Esophagus muscularis mucosa (tissue), 4 donors: ENCODE measurements at regions not wholly inside any gene's neighbourhood (a gene's known extent, or its start where the extent isn't known, plus 50 kb on each side); places are given as distances from the start of the nearest gene placed in this dataset.

ENCODE experiments used
- DNase-seq: peaks from one replicate; pipeline ENCODE4 v3.0.0-alpha.2; 2017; ENCODE audit errors: extremely low spot score
- H3K27ac ChIP-seq, 4 donors: fragments of 200-600 bp; sonication (generic); replicated peaks in 1 of 4; 1 replicate in 3 of 4; 2 replicates in 1 of 4; pipeline ENCODE4 v1.5.1; 2016 to 2019; ENCODE audit warnings: mild to moderate bottlenecking in 1 of 4
- H3K27me3 ChIP-seq, 4 donors: fragments of 200-600 bp; sonication (generic); one replicate each; pipeline versions ENCODE4 v1.5.1 to v1.6.0; 2016 to 2019
- H3K36me3 ChIP-seq, 4 donors: fragments of 200-600 bp; sonication (generic); one replicate each; pipeline ENCODE4 v1.5.1; 2016 to 2019
- H3K4me1 ChIP-seq, 4 donors: fragments of 200-600 bp; sonication (generic); one replicate each; pipeline ENCODE4 v1.5.1; 2016 to 2019
- H3K4me3 ChIP-seq, 4 donors: fragments of 200-600 bp; sonication (generic); 1 replicate in 2 of 4; 2 replicates in 2 of 4; pipeline ENCODE4 v1.5.1; 2016 to 2019; ENCODE audit warnings: mild to moderate bottlenecking in 4 of 4, moderate library complexity in 1 of 4
- H3K9me3 ChIP-seq, 4 donors: fragments of 200-600 bp; sonication (generic); 1 replicate in 3 of 4; 2 replicates in 1 of 4; pipeline ENCODE4 v1.5.1; 2016 to 2019
- EP300 ChIP-seq: sonication (generic); formaldehyde crosslinking; IDR thresholded peaks from one replicate; pipeline ENCODE4 v1.6.1; 2017; ENCODE audit warnings: antibody characterized with exemption
- POLR2A ChIP-seq: fragments of 450-650 bp; IDR thresholded peaks from one replicate; pipeline ENCODE4 v1.6.1; 2017; ENCODE audit warnings: antibody characterized with exemption, moderate library complexity, mild to moderate bottlenecking, low read depth
- POLR2AphosphoS5 ChIP-seq, 2 donors: sonication (generic); formaldehyde crosslinking; IDR thresholded peaks; one replicate each; pipeline ENCODE4 v1.6.1; 2017; ENCODE audit warnings: antibody characterized with exemption in 2 of 2
- WGBS: methylation state at CpG from one replicate; pipeline ENCODE4 v1.1.5; 2018; 5-methylcytosine and 5-hydroxymethylcytosine counted together
- intact Hi-C: fragments of 100-400 bp; cut with DNase I; formaldehyde crosslinking; loops from one replicate; pipeline ENCODE4 v1.15.1; 2023
- TF ChIP-seq, protein P1 (sequence below), 3 experiments: fragments of 200-600 bp in 2 of 3; fragments of 450-650 bp in 1 of 3; sonication (generic) in 2 of 3; IDR thresholded peaks; one replicate each; pipeline ENCODE4 v1.5.1; 2017 to 2019; ENCODE audit warnings: antibody characterized with exemption in 3 of 3, mild to moderate bottlenecking in 2 of 3, moderate library complexity in 1 of 3

DNA sequence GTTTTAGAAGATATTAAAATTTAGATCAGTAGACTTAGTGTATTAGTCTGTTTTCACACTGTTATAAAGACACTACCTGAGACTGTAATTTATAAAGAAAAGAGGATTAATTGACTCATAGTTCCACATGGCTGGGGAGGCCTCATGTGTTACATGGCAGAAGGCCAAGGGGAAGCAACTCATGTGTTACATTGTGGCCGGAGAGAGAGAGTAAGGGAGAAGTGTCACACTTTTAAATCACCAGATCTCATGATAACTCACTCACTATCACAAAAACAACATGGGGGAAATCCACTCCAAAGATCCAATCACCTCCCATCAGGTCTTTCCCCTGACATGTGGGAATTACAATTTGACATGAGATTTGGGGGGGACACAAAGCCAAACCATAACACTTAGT lies 1159.7 kb upstream of the PCDH7 start:
- TF ChIP-seq EP300 (no peak), POLR2A (no peak), POLR2AphosphoS5 (IDR thresholded peaks at IDR 0.05) (no peak)
- TF ChIP-seq, protein P1, sequence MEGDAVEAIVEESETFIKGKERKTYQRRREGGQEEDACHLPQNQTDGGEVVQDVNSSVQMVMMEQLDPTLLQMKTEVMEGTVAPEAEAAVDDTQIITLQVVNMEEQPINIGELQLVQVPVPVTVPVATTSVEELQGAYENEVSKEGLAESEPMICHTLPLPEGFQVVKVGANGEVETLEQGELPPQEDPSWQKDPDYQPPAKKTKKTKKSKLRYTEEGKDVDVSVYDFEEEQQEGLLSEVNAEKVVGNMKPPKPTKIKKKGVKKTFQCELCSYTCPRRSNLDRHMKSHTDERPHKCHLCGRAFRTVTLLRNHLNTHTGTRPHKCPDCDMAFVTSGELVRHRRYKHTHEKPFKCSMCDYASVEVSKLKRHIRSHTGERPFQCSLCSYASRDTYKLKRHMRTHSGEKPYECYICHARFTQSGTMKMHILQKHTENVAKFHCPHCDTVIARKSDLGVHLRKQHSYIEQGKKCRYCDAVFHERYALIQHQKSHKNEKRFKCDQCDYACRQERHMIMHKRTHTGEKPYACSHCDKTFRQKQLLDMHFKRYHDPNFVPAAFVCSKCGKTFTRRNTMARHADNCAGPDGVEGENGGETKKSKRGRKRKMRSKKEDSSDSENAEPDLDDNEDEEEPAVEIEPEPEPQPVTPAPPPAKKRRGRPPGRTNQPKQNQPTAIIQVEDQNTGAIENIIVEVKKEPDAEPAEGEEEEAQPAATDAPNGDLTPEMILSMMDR (IDR thresholded peaks at IDR 0.05), result no peak
- WGBS, result 41% methylated on average over 1 of the region's 1 CpG
- Histone ChIP-seq H3K4me3 (no peak overlapping the region), H3K36me3 (no peaks in the 10 kb centered on the region), H3K27ac (no peak overlapping the region), H3K9me3 (no peaks in the 10 kb centered on the region), H3K27me3 (no peaks in the 10 kb centered on the region), H3K4me1 (no peaks in the 10 kb centered on the region)
- no peak for DNase-seq
- intact Hi-C loops, result no loop called here

DNA sequence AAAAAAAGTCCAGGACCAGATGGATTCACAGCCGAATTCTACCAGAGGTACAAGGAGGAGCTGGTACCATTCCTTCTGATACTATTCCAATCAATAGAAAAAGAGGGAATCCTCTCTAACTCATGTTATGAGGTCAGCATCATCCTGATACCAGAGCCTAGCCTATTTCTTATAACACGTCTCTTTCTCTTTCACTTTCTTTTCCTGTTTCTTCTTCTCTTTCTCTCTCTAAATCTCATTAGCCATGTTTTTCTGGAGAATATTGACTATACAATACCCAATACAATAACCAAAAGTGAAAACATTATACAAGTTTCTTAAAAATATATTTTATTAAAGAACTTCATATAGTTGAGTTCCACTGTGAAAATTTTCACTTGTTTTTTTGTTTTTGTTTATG lies 1154.9 kb upstream of the PCDH7 start:
- 76% methylated on average over 2 of the region's 2 CpGs for WGBS

DNA sequence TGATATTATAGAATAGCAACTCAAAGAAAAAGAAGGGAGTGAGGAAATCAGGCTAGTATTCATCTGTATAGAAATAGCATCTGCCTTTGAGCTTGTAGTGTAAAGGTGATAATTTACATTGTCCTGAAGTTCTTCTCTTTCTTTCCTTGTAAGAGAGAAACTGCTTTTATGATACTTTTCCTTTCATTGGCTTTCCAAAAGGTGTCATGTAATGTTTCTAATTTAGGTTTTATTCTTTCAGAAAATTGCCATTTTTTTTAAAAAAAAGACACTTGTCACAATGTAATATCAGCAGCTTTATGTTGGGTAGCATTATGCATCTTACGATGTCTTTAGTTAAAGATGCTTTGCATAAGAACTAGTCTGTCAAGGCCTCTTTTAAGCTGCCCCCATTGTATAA lies 1153.8 kb upstream of the PCDH7 start:
- intact Hi-C loops, result no loop called here
- Histone ChIP-seq H3K4me1 (no peaks in the 10 kb centered on the region), H3K9me3 (no peaks in the 10 kb centered on the region), H3K27ac (no peak overlapping the region), H3K4me3 (no peak overlapping the region), H3K27me3 (no peaks in the 10 kb centered on the region), H3K36me3 (no peaks in the 10 kb centered on the region)
- TF ChIP-seq, protein P1 (IDR thresholded peaks at IDR 0.05), result no peak
- TF ChIP-seq POLR2AphosphoS5 (IDR thresholded peaks at IDR 0.05), result no peak
- no peak for TF ChIP-seq POLR2A
- TF ChIP-seq EP300, result no peak
- WGBS, result 91% methylated on average over 1 of the region's 1 CpG
- no peak for DNase-seq

More for the DNA sequence above, 1154.9 kb upstream of the PCDH7 start:
- Histone ChIP-seq H3K4me1 (no peaks in the 10 kb centered on the region), H3K27me3 (no peaks in the 10 kb centered on the region), H3K4me3 (no peak overlapping the region), H3K9me3 (no peaks in the 10 kb centered on the region), H3K36me3 (no peaks in the 10 kb centered on the region), H3K27ac (no peak overlapping the region)
- TF ChIP-seq EP300 (no peak), POLR2A (no peak), POLR2AphosphoS5 (IDR thresholded peaks at IDR 0.05) (no peak)
- TF ChIP-seq, protein P1 (IDR thresholded peaks at IDR 0.05), result no peak
- intact Hi-C loops, result no loop called here
- no peak for DNase-seq

DNA sequence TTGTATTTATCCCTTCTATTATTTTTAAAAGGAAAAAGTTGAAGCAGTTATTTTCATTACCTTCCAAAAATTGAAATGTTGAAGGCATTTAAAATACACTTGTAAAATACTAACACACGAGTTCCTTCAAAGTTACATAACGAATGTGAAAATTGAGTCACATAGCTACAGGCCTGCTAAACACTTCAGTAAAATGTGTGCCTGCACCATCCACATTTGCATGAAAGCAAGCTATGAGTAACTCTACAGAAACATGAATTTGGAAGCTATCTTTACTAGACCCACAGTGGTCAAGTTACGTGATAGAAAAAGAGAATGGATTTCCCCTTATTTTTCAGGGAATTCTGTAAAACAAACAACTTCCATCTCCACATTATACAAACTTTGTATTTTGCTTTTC lies 1148.8 kb upstream of the PCDH7 start:
- no peak for DNase-seq
- no peaks in the 10 kb centered on the region for H3K36me3 ChIP-seq
- H3K27me3 ChIP-seq, result no peaks in the 10 kb centered on the region
- intact Hi-C loops, result no loop called here
- TF ChIP-seq POLR2A (no peak), POLR2AphosphoS5 (IDR thresholded peaks at IDR 0.05) (no peak), EP300 (no peak)
- TF ChIP-seq, protein P1 (IDR thresholded peaks at IDR 0.05), result no peak
- whole genome bisulfite sequencing, result 90% methylated on average over 3 of the region's 3 CpGs
- H3K9me3 ChIP-seq, result no peaks in the 10 kb centered on the region
- no peaks in the 10 kb centered on the region for H3K4me1 ChIP-seq
- H3K4me3 ChIP-seq, result no peak overlapping the region
- H3K27ac ChIP-seq, result no peak overlapping the region

DNA sequence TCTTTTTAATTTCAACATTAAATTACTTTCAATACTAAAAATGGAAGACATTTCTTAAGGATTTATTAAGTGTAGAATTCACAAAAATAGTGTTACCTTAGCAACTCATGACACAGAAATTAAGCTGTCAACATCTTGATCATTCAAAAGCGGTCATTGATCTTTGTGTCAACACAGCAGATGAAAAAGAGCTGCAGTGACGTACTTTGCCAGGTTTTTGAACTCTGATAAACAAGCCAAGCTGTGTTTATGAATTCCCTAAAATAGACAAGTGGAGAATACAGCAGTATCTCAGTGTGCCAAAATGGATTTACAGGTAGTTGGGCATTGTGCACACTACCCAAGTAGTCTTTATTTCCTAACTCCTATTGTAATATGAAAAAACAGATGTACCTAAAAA lies 1141.8 kb upstream of the PCDH7 start:
- no peak for DNase-seq
- peaks cover 0 to 11% (median 0%) of the 10 kb centered on the region in 4 donors for H3K4me1 ChIP-seq
- no peaks in the 10 kb centered on the region for H3K9me3 ChIP-seq
- intact Hi-C loops, result no loop called here
- H3K27ac ChIP-seq, result no peak overlapping the region
- 45% methylated on average over 2 of the region's 2 CpGs for WGBS
- TF ChIP-seq POLR2A, result no peak
- TF ChIP-seq, protein P1 (IDR thresholded peaks at IDR 0.05), result no peak
- no peak for TF ChIP-seq EP300
- no peak for TF ChIP-seq POLR2AphosphoS5 (IDR thresholded peaks at IDR 0.05)
- no peak overlapping the region for H3K4me3 ChIP-seq
- no peaks in the 10 kb centered on the region for H3K27me3 ChIP-seq
- no peaks in the 10 kb centered on the region for H3K36me3 ChIP-seq
